UCSD-AML1 (cell line): ENCODE measurements at regions not wholly inside any gene's neighbourhood (a gene's known extent, or its start where the extent isn't known, plus 50 kb on each side); places are given as distances from the start of the nearest gene placed in this dataset.

ENCODE experiments used
- DNase-seq: peaks from one replicate; lab custom pipeline; 2025; ENCODE audit not compliant: unreplicated experiment; lab: John Stamatoyannopoulos, UW

DNA sequence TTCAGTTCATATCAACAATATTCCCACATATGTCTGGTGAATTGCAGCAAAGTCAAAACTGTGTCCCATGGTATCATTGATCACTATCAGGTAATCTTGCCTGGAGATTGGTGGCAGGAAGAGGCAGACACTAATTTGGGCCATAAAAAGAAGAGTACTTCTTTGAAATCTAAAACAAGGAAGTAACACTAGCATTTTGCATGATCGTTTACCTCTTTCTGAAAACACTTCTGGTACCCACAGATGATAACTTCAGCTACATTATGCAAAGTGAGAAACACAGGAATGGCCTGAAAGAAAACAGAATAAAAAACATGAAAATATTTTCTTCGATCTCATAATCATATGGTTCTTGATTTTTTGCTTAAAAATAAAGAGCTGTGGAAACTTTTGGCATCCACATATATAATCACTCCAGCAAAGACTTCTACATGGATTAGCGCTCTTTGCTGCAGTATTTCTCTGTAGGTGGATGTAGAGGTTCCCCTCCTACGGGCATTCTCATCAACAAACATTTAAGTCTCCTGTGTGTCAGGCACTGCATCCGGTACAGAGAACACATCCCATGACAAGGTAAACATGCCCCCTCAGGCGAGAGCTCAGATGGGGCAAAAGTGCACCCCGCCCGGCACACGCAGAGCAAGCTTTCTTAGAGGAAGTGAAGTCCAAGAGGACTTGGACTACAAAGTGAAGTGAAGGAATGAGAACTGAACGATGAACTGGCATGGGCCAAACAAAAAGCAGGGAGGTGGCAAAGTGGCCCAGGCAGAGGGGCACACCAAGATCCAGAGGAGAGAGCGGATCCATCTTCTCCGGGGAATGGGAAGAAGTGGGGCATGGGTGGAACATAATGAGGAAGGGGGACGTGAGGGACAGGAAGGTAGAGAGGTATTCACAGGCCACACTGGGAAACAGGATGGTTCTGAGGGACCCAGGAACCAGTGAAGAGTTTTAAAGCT is 68.0 kb upstream of the RIOK3 start:
- no peak for DNase-seq

DNA sequence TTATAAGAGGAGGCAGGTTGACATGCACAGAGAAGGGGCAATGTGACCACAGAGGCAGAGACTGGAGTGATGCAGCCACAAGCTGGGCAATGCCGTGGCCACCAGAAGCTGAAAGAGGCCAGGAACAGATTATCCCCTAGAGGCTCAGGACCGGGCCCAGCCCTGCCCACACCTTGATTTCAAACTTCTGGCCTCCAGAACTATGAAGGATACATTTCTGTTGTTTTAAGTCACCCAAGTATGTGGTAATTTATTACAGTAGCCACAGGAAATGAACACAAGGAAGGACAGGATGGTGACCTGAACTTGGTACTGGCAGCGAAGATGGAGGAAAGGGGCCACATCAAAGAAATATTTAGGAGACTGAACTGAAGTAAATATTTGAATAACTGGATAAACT is 66.8 kb upstream of the RIOK3 start:
- no peak for DNase-seq

- DNase-seq, result no peak
These were observed 65.8 kb upstream of the RIOK3 start for GRCh38 chr18:23387265-23387664.

DNA sequence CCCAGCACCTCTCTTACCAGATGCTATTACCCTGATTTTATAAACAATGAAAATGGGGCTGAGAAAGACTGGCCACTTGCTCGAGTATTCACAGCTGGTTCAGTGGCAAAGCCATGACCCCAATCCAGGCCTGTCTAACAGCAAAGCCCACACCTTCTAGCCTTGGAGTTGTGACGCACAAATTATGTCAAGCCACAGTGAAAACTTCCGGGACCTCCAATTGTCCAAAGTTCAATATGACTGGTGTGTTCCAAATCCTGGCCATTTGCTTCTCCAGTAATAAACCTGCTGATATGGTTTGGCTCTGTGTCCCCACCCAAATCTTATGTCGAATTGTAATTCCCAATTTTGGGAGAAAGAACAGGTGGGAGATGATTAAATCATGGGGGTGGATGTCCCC is 64.7 kb upstream of the RIOK3 start:
- no peak for DNase-seq

- DNase-seq, result no peak
These were observed 61.9 kb upstream of the RIOK3 start for GRCh38 chr18:23391156-23391555.

DNA sequence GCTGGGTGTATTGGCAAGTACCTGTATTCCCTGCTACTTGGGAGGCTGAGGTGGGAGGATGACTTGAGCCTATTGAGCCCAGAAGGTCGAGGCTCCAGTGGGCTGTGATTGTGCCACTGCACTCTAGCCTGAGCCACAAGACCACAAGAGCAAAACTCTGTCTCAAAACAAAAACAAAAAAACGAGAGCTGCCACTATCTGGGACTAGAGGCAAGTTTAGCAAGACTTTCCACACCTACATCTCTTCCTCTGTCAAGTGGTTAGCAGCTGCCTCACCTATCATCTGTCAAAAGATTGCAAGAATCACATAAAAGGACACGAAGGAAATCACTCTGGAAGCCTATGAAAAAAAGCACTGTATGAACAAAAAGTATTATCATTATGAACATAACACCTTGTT is 55.2 kb upstream of the RIOK3 start:
- no peak for DNase-seq

- DNase-seq, result no peak
These were observed 54.7 kb upstream of the RIOK3 start for GRCh38 chr18:23398401-23398800.

GRCh38 chr18:23399067-23399466 is 54.0 kb upstream of the RIOK3 start:
- DNase-seq, result no peak

DNA sequence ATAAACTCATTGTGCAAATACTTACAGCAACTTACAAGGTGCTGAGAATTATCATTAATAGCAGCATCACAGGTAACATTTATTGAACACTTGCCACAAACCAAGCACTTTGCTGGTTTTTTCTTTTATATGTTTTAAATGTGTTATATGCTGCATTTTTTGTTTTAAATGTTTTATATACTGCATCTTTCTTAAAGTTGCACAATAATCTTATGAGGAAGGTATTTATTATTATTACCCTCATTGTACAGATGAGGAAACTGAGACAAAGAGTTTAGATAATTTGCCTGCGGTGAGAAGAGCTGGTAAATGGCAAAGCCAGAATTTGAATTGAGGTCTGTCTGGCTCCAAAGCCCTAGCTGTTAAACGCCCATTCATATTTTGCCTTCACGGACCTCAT is 52.2 kb upstream of the RIOK3 start:
- DNase-seq, result no peak

GRCh38 chr18:23401400-23402347 is 51.4 kb upstream of the RIOK3 start:
- peak; percentile 30 for DNase-seq
